SK-N-SH (cell line): ENCODE measurements at regions not wholly inside any gene's neighbourhood (a gene's known extent, or its start where the extent isn't known, plus 50 kb on each side); places are given as distances from the start of the nearest gene placed in this dataset.

ENCODE experiments used
- CTCF ChIA-PET: fragments of 300-600, 350-600 bp; formaldehyde crosslinking; extraction: SDS; loops from one replicate; lab custom pipeline; 2021; lab: Yijun Ruan, JAX
- POLR2A ChIA-PET: fragments of 350-600 bp; sonication (Branson Sonifier 250); formaldehyde crosslinking; extraction: SDS; loops from one replicate; lab custom pipeline; 2020; ENCODE audit warnings: antibody characterized with exemption, inconsistent platforms; lab: Yijun Ruan, JAX
- DNase-seq: peaks from one replicate; pipeline ENCODE4 v3.0.0; 2012
- H2AFZ ChIP-seq: fragments of 200-600 bp; sonication (generic); 2 replicates; pipeline ENCODE4 v1.8.1; 2016; ENCODE audit warnings: antibody characterized with exemption, mild to moderate bottlenecking, low read depth
- H3F3A ChIP-seq: fragments of 200-600 bp; sonication (generic); replicated peaks from 2 replicates; pipeline ENCODE3; 2016; ENCODE audit warnings: antibody characterized with exemption, mild to moderate bottlenecking; ENCODE audit not compliant: insufficient read depth
- H3K27ac ChIP-seq, 2 experiments: fragments of 200-500 bp in 1 of 2; fragments of 200-600 bp in 1 of 2; sonication (Bioruptor generic) in 1 of 2; sonication (generic), shearing (Covaris generic) in 1 of 2; 2 replicates each; pipeline versions ENCODE4 v1.5.1 to v1.6.1; 2014 to 2016; ENCODE audit warnings: low read depth in 2 of 2, inconsistent platforms in 1 of 2, low read length in 1 of 2, mild to moderate bottlenecking in 1 of 2, mixed read lengths in 1 of 2
- H3K27me3 ChIP-seq: fragments of 200-600 bp; sonication (generic), shearing (Covaris generic); 2 replicates; pipeline ENCODE4 v1.6.1; 2016; ENCODE audit warnings: mixed run types; ENCODE audit not compliant: insufficient read depth
- H3K36me3 ChIP-seq, 2 experiments: fragments of 200-500 bp in 1 of 2; fragments of 200-600 bp in 1 of 2; sonication (Bioruptor generic) in 1 of 2; sonication (generic) in 1 of 2; replicated peaks in 1 of 2; 2 replicates each; pipeline versions ENCODE3 to v1.5.1; 2014 to 2016; ENCODE audit warnings: low read length in 1 of 2, mild to moderate bottlenecking in 1 of 2; ENCODE audit not compliant: insufficient read depth in 2 of 2, control insufficient read depth in 1 of 2
- H3K4me1 ChIP-seq, 2 experiments: fragments of 200-500 bp in 1 of 2; fragments of 200-600 bp in 1 of 2; sonication (Bioruptor generic) in 1 of 2; sonication (generic), shearing (Covaris generic) in 1 of 2; 2 replicates each; pipeline versions ENCODE4 v1.5.1 to v1.6.1; 2014 to 2016; ENCODE audit warnings: low read depth in 1 of 2, low read length in 1 of 2, mixed run types in 1 of 2; ENCODE audit not compliant: insufficient read depth in 2 of 2, control insufficient read depth in 1 of 2
- H3K4me2 ChIP-seq: fragments of 200-600 bp; sonication (generic), shearing (Covaris generic); 2 replicates; pipeline ENCODE4 v1.6.1; 2017; ENCODE audit warnings: mixed run types
- H3K4me3 ChIP-seq, 2 experiments: fragments of 200-500 bp in 1 of 2; fragments of 200-600 bp in 1 of 2; sonication (Bioruptor generic) in 1 of 2; sonication (generic), shearing (Covaris generic) in 1 of 2; 2 replicates each; pipeline versions ENCODE4 v1.5.1 to v1.8.1; 2014 to 2016; ENCODE audit warnings: low read depth in 2 of 2, inconsistent platforms in 1 of 2, low read length in 1 of 2, mild to moderate bottlenecking in 1 of 2, mixed read lengths in 1 of 2, moderate library complexity in 1 of 2
- H3K79me2 ChIP-seq: fragments of 200-600 bp; sonication (generic); 2 replicates; pipeline ENCODE4 v1.8.1; 2017; ENCODE audit warnings: mild to moderate bottlenecking; ENCODE audit not compliant: insufficient read depth
- H3K9ac ChIP-seq: fragments of 200-600 bp; sonication (generic); 2 replicates; pipeline ENCODE4 v1.6.1; 2017; ENCODE audit warnings: mixed run types
- H3K9me2 ChIP-seq: fragments of 200-600 bp; sonication (generic); 2 replicates; pipeline ENCODE4 v1.6.1; 2017; ENCODE audit warnings: mixed run types
- H3K9me3 ChIP-seq: fragments of 200-600 bp; sonication (generic); 2 replicates; pipeline ENCODE4 v1.6.1; 2017; ENCODE audit warnings: mixed run types, mild to moderate bottlenecking, moderate library complexity
- H4K20me1 ChIP-seq: fragments of 200-600 bp; sonication (generic); 2 replicates; pipeline ENCODE4 v1.6.1; 2017; ENCODE audit warnings: mild to moderate bottlenecking, mixed run types; ENCODE audit not compliant: insufficient read depth
- EP300 ChIP-seq, 2 experiments: IDR thresholded peaks; 2 replicates each; pipeline versions ENCODE4 v1.4.0 to v1.6.1; 2012; ENCODE audit warnings: borderline replicate concordance in 1 of 2, low read depth in 1 of 2, low read length in 1 of 2
- EZH2phosphoT487 ChIP-seq: fragments of 200-600 bp; sonication (generic); IDR thresholded peaks from 2 replicates; pipeline ENCODE4 v1.6.1; 2017; ENCODE audit warnings: low read depth, mixed run types, mild to moderate bottlenecking, antibody characterized with exemption, moderate library complexity, borderline replicate concordance
- FOSL2 ChIP-seq: IDR thresholded peaks from 2 replicates; pipeline ENCODE4 v1.4.0; 2012; ENCODE audit warnings: low read depth, mild to moderate bottlenecking, moderate library complexity, borderline replicate concordance
- FOXM1 ChIP-seq: IDR thresholded peaks from 2 replicates; pipeline ENCODE4 v1.4.0; 2012; ENCODE audit warnings: low read depth, mild to moderate bottlenecking
- GATA2 ChIP-seq: sonication (generic); formaldehyde crosslinking; IDR thresholded peaks from 2 replicates; pipeline ENCODE4 v1.5.0; 2020; ENCODE audit warnings: mild to moderate bottlenecking, missing genetic modification reagents
- JUND ChIP-seq: IDR thresholded peaks from 2 replicates; pipeline ENCODE4 v1.4.0; 2012
- MXI1 ChIP-seq: IDR thresholded peaks from 2 replicates; pipeline ENCODE4 v1.6.1; 2012; ENCODE audit warnings: mild to moderate bottlenecking, low read depth, low read length, improper control_type of control experiment
- NRF1 ChIP-seq: IDR thresholded peaks from 2 replicates; pipeline ENCODE4 v1.6.1; 2012; ENCODE audit warnings: low read depth, mild to moderate bottlenecking, low read length
- POLR2AphosphoS5 ChIP-seq: IDR thresholded peaks from 2 replicates; pipeline ENCODE4 v1.6.1; 2012; ENCODE audit warnings: low read depth, low read length
- RAD21 ChIP-seq: IDR thresholded peaks from 2 replicates; pipeline ENCODE4 v1.6.1; 2012; ENCODE audit warnings: mild to moderate bottlenecking, low read length
- RFX5 ChIP-seq: IDR thresholded peaks from 2 replicates; pipeline ENCODE4 v1.6.1; 2012; ENCODE audit warnings: mild to moderate bottlenecking, improper control_type of control experiment, low read length
- RXRA ChIP-seq: IDR thresholded peaks from 2 replicates; pipeline ENCODE4 v1.4.0; 2012; ENCODE audit warnings: low read depth, mild to moderate bottlenecking, borderline replicate concordance
- SMC3 ChIP-seq: IDR thresholded peaks from 2 replicates; pipeline ENCODE4 v1.6.1; 2012; ENCODE audit warnings: low read depth, low read length, improper control_type of control experiment
- TAF1 ChIP-seq: IDR thresholded peaks from 2 replicates; pipeline ENCODE4 v1.6.1; 2012; ENCODE audit warnings: low read depth, mild to moderate bottlenecking, low read length, moderate library complexity, borderline replicate concordance
- TCF12 ChIP-seq: IDR thresholded peaks from 2 replicates; pipeline ENCODE4 v1.4.0; 2012
- WGBS: methylation state at CpG from one replicate; pipeline ENCODE4 v1.1.6; 2017; ENCODE audit warnings: low lambda C conversion rate; 5-methylcytosine and 5-hydroxymethylcytosine counted together
- TF ChIP-seq, protein P1 (sequence below): IDR thresholded peaks from 2 replicates; pipeline ENCODE4; 2012
- TF ChIP-seq, protein P2 (sequence below): IDR thresholded peaks from 2 replicates; pipeline ENCODE4 v1.6.1; 2012; ENCODE audit warnings: mild to moderate bottlenecking, low read depth, low read length, moderate library complexity
- TF ChIP-seq, protein P3 (sequence below): IDR thresholded peaks from 2 replicates; pipeline ENCODE4 v1.4.0; 2012; ENCODE audit warnings: low read depth, borderline replicate concordance

GRCh38 chr2:48204750-48205136, 109.7 kb upstream of the FOXN2 start:
- no peaks in the 10 kb centered on the region for H3K27me3 ChIP-seq
- no peak overlapping the region for H3K4me2 ChIP-seq
- H3K4me1 ChIP-seq: peaks cover 3 to 17% of the 10 kb centered on the region in 2 experiments; a peak in 2 of 4 replicates
- H3K9me2 ChIP-seq: no peaks in the 10 kb centered on the region
- H3K79me2 ChIP-seq: no peaks in the 10 kb centered on the region
- no peak overlapping the region for H3K27ac ChIP-seq
- H3K9me3 ChIP-seq: no peaks in the 10 kb centered on the region
- no peak for DNase-seq
- no peaks in the 10 kb centered on the region for H3K36me3 ChIP-seq
- TF ChIP-seq, protein P1, sequence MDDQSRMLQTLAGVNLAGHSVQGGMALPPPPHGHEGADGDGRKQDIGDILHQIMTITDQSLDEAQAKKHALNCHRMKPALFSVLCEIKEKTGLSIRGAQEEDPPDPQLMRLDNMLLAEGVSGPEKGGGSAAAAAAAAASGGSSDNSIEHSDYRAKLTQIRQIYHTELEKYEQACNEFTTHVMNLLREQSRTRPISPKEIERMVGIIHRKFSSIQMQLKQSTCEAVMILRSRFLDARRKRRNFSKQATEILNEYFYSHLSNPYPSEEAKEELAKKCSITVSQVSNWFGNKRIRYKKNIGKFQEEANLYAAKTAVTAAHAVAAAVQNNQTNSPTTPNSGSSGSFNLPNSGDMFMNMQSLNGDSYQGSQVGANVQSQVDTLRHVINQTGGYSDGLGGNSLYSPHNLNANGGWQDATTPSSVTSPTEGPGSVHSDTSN: no peak
- no peak for TF ChIP-seq SMC3
- no peak for TF ChIP-seq TAF1
- TF ChIP-seq, protein P2, sequence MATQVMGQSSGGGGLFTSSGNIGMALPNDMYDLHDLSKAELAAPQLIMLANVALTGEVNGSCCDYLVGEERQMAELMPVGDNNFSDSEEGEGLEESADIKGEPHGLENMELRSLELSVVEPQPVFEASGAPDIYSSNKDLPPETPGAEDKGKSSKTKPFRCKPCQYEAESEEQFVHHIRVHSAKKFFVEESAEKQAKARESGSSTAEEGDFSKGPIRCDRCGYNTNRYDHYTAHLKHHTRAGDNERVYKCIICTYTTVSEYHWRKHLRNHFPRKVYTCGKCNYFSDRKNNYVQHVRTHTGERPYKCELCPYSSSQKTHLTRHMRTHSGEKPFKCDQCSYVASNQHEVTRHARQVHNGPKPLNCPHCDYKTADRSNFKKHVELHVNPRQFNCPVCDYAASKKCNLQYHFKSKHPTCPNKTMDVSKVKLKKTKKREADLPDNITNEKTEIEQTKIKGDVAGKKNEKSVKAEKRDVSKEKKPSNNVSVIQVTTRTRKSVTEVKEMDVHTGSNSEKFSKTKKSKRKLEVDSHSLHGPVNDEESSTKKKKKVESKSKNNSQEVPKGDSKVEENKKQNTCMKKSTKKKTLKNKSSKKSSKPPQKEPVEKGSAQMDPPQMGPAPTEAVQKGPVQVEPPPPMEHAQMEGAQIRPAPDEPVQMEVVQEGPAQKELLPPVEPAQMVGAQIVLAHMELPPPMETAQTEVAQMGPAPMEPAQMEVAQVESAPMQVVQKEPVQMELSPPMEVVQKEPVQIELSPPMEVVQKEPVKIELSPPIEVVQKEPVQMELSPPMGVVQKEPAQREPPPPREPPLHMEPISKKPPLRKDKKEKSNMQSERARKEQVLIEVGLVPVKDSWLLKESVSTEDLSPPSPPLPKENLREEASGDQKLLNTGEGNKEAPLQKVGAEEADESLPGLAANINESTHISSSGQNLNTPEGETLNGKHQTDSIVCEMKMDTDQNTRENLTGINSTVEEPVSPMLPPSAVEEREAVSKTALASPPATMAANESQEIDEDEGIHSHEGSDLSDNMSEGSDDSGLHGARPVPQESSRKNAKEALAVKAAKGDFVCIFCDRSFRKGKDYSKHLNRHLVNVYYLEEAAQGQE: no peak
- no peak for TF ChIP-seq GATA2
- no peak for TF ChIP-seq MXI1
- TF ChIP-seq RXRA: no peak
- TF ChIP-seq EP300 (IDR thresholded peaks at IDR 0.05; ENCODE audit: borderline replicate concordance in 1 of 2, low read depth in 1 of 2, low read length in 1 of 2): no peak
- TF ChIP-seq NRF1: no peak
- no peak for TF ChIP-seq EZH2phosphoT487
- no peak for TF ChIP-seq TCF12
- TF ChIP-seq, protein P3, sequence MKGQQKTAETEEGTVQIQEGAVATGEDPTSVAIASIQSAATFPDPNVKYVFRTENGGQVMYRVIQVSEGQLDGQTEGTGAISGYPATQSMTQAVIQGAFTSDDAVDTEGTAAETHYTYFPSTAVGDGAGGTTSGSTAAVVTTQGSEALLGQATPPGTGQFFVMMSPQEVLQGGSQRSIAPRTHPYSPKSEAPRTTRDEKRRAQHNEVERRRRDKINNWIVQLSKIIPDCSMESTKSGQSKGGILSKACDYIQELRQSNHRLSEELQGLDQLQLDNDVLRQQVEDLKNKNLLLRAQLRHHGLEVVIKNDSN: no peak
- no peak for TF ChIP-seq JUND
- TF ChIP-seq POLR2AphosphoS5: no peak
- no peak for TF ChIP-seq RFX5
- no peak for TF ChIP-seq FOSL2
- TF ChIP-seq FOXM1: no peak
- TF ChIP-seq RAD21: no peak
- no peak overlapping the region for H3K4me3 ChIP-seq
- peaks cover 16% of the 10 kb centered on the region for H3F3A ChIP-seq
- no peak overlapping the region for H2AFZ ChIP-seq
- 52% methylated on average over 1 of the region's 2 CpGs for WGBS
- POLR2A ChIA-PET: no interaction called here
- CTCF ChIA-PET: no interaction called here
- no peaks in the 10 kb centered on the region for H4K20me1 ChIP-seq
- no peak overlapping the region for H3K9ac ChIP-seq
